ENCODE measurements at regions not wholly inside any gene's neighbourhood (a gene's known extent, or its start where the extent isn't known, plus 50 kb on each side); places are given as distances from the start of the nearest gene placed in this dataset.
A peak's percentile ranks its signal among the peaks of the same experiment; 100 is the strongest.

GRCh38 chr1:234722904-234723720 lies 113.1 kb upstream of the IRF2BP2 start:
- peak overlapping the region; percentile 100 for H3K27ac Mint-ChIP-seq
- H3K4me1 Mint-ChIP-seq (ENCODE audit: low read depth): peaks cover 71% of the 10 kb centered on the region
- H3K36me3 Mint-ChIP-seq (ENCODE audit: low read depth): no peaks in the 10 kb centered on the region
- H3K9me3 Mint-ChIP-seq: peaks cover 2% of the 10 kb centered on the region
- H3K4me3 Mint-ChIP-seq: peak overlapping the region; percentile 74
- peak; percentile 76 for DNase-seq
- H3K27me3 Mint-ChIP-seq: no peaks in the 10 kb centered on the region

GRCh38 chr1:234722270-234722704 lies 112.3 kb upstream of the IRF2BP2 start:
- peak overlapping the region; percentile 81 for H3K27ac Mint-ChIP-seq
- no peaks in the 10 kb centered on the region for H3K36me3 Mint-ChIP-seq (ENCODE audit: low read depth)
- no peak overlapping the region for H3K4me3 Mint-ChIP-seq
- no peaks in the 10 kb centered on the region for H3K27me3 Mint-ChIP-seq
- H3K4me1 Mint-ChIP-seq (ENCODE audit: low read depth): peaks cover 65% of the 10 kb centered on the region
- H3K9me3 Mint-ChIP-seq: peaks cover 2% of the 10 kb centered on the region
- DNase-seq: no peak

GRCh38 chr1:234721476-234722269 lies 111.7 kb upstream of the IRF2BP2 start:
- Mint-ChIP-seq H3K4me3 (no peak overlapping the region), H3K27me3 (no peaks in the 10 kb centered on the region), H3K36me3 (ENCODE audit: low read depth) (no peaks in the 10 kb centered on the region), H3K9me3 (peaks cover 2% of the 10 kb centered on the region), H3K4me1 (ENCODE audit: low read depth) (peaks cover 58% of the 10 kb centered on the region), H3K27ac (peak overlapping the region; percentile 81)
- DNase-seq: no peak

- Mint-ChIP-seq H3K9me3 (peaks cover 2% of the 10 kb centered on the region), H3K36me3 (ENCODE audit: low read depth) (no peaks in the 10 kb centered on the region), H3K4me1 (ENCODE audit: low read depth) (peaks cover 50% of the 10 kb centered on the region), H3K27me3 (no peaks in the 10 kb centered on the region), H3K4me3 (no peak overlapping the region), H3K27ac (no peak overlapping the region)
- no peak for DNase-seq
Observed at GRCh38 chr1:234720709-234721441, 110.9 kb upstream of the IRF2BP2 start.

- Mint-ChIP-seq H3K27me3 (no peaks in the 10 kb centered on the region), H3K4me1 (ENCODE audit: low read depth) (peaks cover 38% of the 10 kb centered on the region), H3K9me3 (peaks cover 2% of the 10 kb centered on the region), H3K36me3 (ENCODE audit: low read depth) (no peaks in the 10 kb centered on the region), H3K27ac (no peak overlapping the region), H3K4me3 (no peak overlapping the region)
- DNase-seq: no peak
Observed at GRCh38 chr1:234719454-234720251, 109.7 kb upstream of the IRF2BP2 start.

- no peak for DNase-seq
- H3K4me3 Mint-ChIP-seq: no peak overlapping the region
- H3K27me3 Mint-ChIP-seq: no peaks in the 10 kb centered on the region
- peaks cover 33% of the 10 kb centered on the region for H3K4me1 Mint-ChIP-seq (ENCODE audit: low read depth)
- H3K27ac Mint-ChIP-seq: no peak overlapping the region
- peaks cover 2% of the 10 kb centered on the region for H3K9me3 Mint-ChIP-seq
- H3K36me3 Mint-ChIP-seq (ENCODE audit: low read depth): no peaks in the 10 kb centered on the region
Observed at GRCh38 chr1:234718496-234719453, 108.8 kb upstream of the IRF2BP2 start.

GRCh38 chr1:234716908-234717375 lies 107.0 kb upstream of the IRF2BP2 start:
- Mint-ChIP-seq H3K27ac (no peak overlapping the region), H3K27me3 (no peaks in the 10 kb centered on the region), H3K36me3 (ENCODE audit: low read depth) (no peaks in the 10 kb centered on the region), H3K4me1 (ENCODE audit: low read depth) (peaks cover 15% of the 10 kb centered on the region), H3K9me3 (no peaks in the 10 kb centered on the region), H3K4me3 (no peak overlapping the region)
- no peak for DNase-seq

GRCh38 chr1:234715252-234716014 lies 105.5 kb upstream of the IRF2BP2 start:
- H3K27ac Mint-ChIP-seq: no peak overlapping the region
- no peak overlapping the region for H3K4me3 Mint-ChIP-seq
- H3K4me1 Mint-ChIP-seq (ENCODE audit: low read depth): peaks cover 5% of the 10 kb centered on the region
- no peaks in the 10 kb centered on the region for H3K27me3 Mint-ChIP-seq
- DNase-seq: no peak
- no peaks in the 10 kb centered on the region for H3K36me3 Mint-ChIP-seq (ENCODE audit: low read depth)
- no peaks in the 10 kb centered on the region for H3K9me3 Mint-ChIP-seq

GRCh38 chr1:234713859-234714258 lies 103.9 kb upstream of the IRF2BP2 start:
- H3K27me3 Mint-ChIP-seq: no peaks in the 10 kb centered on the region
- DNase-seq: no peak
- H3K9me3 Mint-ChIP-seq: no peaks in the 10 kb centered on the region
- no peaks in the 10 kb centered on the region for H3K36me3 Mint-ChIP-seq (ENCODE audit: low read depth)
- H3K4me3 Mint-ChIP-seq: no peak overlapping the region
- H3K27ac Mint-ChIP-seq: no peak overlapping the region
- peaks cover 5% of the 10 kb centered on the region for H3K4me1 Mint-ChIP-seq (ENCODE audit: low read depth)

- Mint-ChIP-seq H3K4me3 (no peak overlapping the region), H3K9me3 (no peaks in the 10 kb centered on the region), H3K27ac (no peak overlapping the region), H3K36me3 (ENCODE audit: low read depth) (no peaks in the 10 kb centered on the region), H3K27me3 (no peaks in the 10 kb centered on the region), H3K4me1 (ENCODE audit: low read depth) (peaks cover 5% of the 10 kb centered on the region)
- no peak for DNase-seq
Observed at GRCh38 chr1:234713440-234713839, 103.5 kb upstream of the IRF2BP2 start.

GRCh38 chr1:234712891-234713305 lies 102.9 kb upstream of the IRF2BP2 start:
- H3K36me3 Mint-ChIP-seq (ENCODE audit: low read depth): no peaks in the 10 kb centered on the region
- H3K4me1 Mint-ChIP-seq (ENCODE audit: low read depth): peaks cover 7% of the 10 kb centered on the region
- H3K27me3 Mint-ChIP-seq: no peaks in the 10 kb centered on the region
- H3K9me3 Mint-ChIP-seq: no peaks in the 10 kb centered on the region
- no peak overlapping the region for H3K27ac Mint-ChIP-seq
- H3K4me3 Mint-ChIP-seq: no peak overlapping the region
- DNase-seq: no peak

GRCh38 chr1:234710936-234711724 lies 101.2 kb upstream of the IRF2BP2 start:
- no peaks in the 10 kb centered on the region for H3K36me3 Mint-ChIP-seq (ENCODE audit: low read depth)
- no peak for DNase-seq
- H3K4me1 Mint-ChIP-seq (ENCODE audit: low read depth): peaks cover 8% of the 10 kb centered on the region
- H3K9me3 Mint-ChIP-seq: no peaks in the 10 kb centered on the region
- no peak overlapping the region for H3K4me3 Mint-ChIP-seq
- H3K27ac Mint-ChIP-seq: no peak overlapping the region
- H3K27me3 Mint-ChIP-seq: no peaks in the 10 kb centered on the region

Measured in activated T-cell treated with anti-CD3 and anti-CD28 coated beads, Interleukin-2, amount 50 U/mL, for 24 hours (primary cell).